ENCODE measurements at regions not wholly inside any gene's neighbourhood (a gene's known extent, or its start where the extent isn't known, plus 50 kb on each side); places are given as distances from the start of the nearest gene placed in this dataset.
A peak's percentile ranks its signal among the peaks of the same experiment; 100 is the strongest.

- peaks cover 17% of the 10 kb centered on the region for H3K27me3 Mint-ChIP-seq
- no peak for TF ChIP-seq CTCF (conservative IDR thresholded peaks at IDR 0.05)
- H3K36me3 Mint-ChIP-seq: no peaks in the 10 kb centered on the region
- no peak overlapping the region for H3K27ac Mint-ChIP-seq
- H3K9me3 Mint-ChIP-seq: no peaks in the 10 kb centered on the region
- H3K4me3 Mint-ChIP-seq: no peak overlapping the region
- DNase-seq (ENCODE audit: extremely low spot score, unreplicated experiment): no peak
- H3K4me1 Mint-ChIP-seq (ENCODE audit: unreplicated experiment): no peaks in the 10 kb centered on the region
Measured at GRCh38 chr4:110963662-110964280, 340.9 kb upstream of the PITX2 start.

- Mint-ChIP-seq H3K27me3 (peaks cover 19% of the 10 kb centered on the region), H3K27ac (no peak overlapping the region), H3K4me3 (no peak overlapping the region), H3K4me1 (ENCODE audit: unreplicated experiment) (no peaks in the 10 kb centered on the region), H3K9me3 (no peaks in the 10 kb centered on the region), H3K36me3 (no peaks in the 10 kb centered on the region)
- TF ChIP-seq CTCF (conservative IDR thresholded peaks at IDR 0.05): no peak
- no peak for DNase-seq (ENCODE audit: extremely low spot score, unreplicated experiment)
Measured at GRCh38 chr4:110967936-110968335, 345.1 kb upstream of the PITX2 start.

- peak; percentile 64 for TF ChIP-seq CTCF (conservative IDR thresholded peaks at IDR 0.05)
- Mint-ChIP-seq H3K9me3 (no peaks in the 10 kb centered on the region), H3K27me3 (peaks cover 11% of the 10 kb centered on the region), H3K36me3 (no peaks in the 10 kb centered on the region), H3K4me3 (no peak overlapping the region), H3K4me1 (ENCODE audit: unreplicated experiment) (no peaks in the 10 kb centered on the region), H3K27ac (no peak overlapping the region)
- peak; percentile 61 for DNase-seq (ENCODE audit: extremely low spot score, unreplicated experiment)
Measured at GRCh38 chr4:110970642-110971041, 347.8 kb upstream of the PITX2 start.

- Mint-ChIP-seq H3K27ac (no peak overlapping the region), H3K27me3 (peaks cover 5% of the 10 kb centered on the region), H3K9me3 (no peaks in the 10 kb centered on the region), H3K4me1 (ENCODE audit: unreplicated experiment) (no peaks in the 10 kb centered on the region), H3K4me3 (no peak overlapping the region), H3K36me3 (no peaks in the 10 kb centered on the region)
- DNase-seq (ENCODE audit: extremely low spot score, unreplicated experiment): no peak
- TF ChIP-seq CTCF (conservative IDR thresholded peaks at IDR 0.05): no peak
Measured at GRCh38 chr4:110975338-110975737, 352.5 kb upstream of the PITX2 start.

- Mint-ChIP-seq H3K4me1 (ENCODE audit: unreplicated experiment) (no peaks in the 10 kb centered on the region), H3K9me3 (no peaks in the 10 kb centered on the region), H3K27ac (no peak overlapping the region), H3K36me3 (no peaks in the 10 kb centered on the region), H3K4me3 (no peak overlapping the region), H3K27me3 (no peaks in the 10 kb centered on the region)
- no peak for TF ChIP-seq CTCF (conservative IDR thresholded peaks at IDR 0.05)
- no peak for DNase-seq (ENCODE audit: extremely low spot score, unreplicated experiment)
Measured at GRCh38 chr4:110977554-110977953, 354.7 kb upstream of the PITX2 start.

GRCh38 chr4:110978761-110979160 lies 355.9 kb upstream of the PITX2 start:
- no peak for TF ChIP-seq CTCF (conservative IDR thresholded peaks at IDR 0.05)
- Mint-ChIP-seq H3K4me3 (no peak overlapping the region), H3K36me3 (no peaks in the 10 kb centered on the region), H3K27ac (no peak overlapping the region), H3K4me1 (ENCODE audit: unreplicated experiment) (no peaks in the 10 kb centered on the region), H3K27me3 (no peaks in the 10 kb centered on the region), H3K9me3 (no peaks in the 10 kb centered on the region)
- no peak for DNase-seq (ENCODE audit: extremely low spot score, unreplicated experiment)

Measured in type B pancreatic cell (in vitro differentiated cells).